Spleen (tissue), 11 donors: ENCODE measurements at regions not wholly inside any gene's neighbourhood (a gene's known extent, or its start where the extent isn't known, plus 50 kb on each side); places are given as distances from the start of the nearest gene placed in this dataset.

Experiments
- DNase-seq: peaks from one replicate; pipeline ENCODE4 v3.0.0-alpha.2; 2020
- H3K27ac ChIP-seq, 8 donors: fragments of 200-600 bp; sonication (generic) in 7 of 8; 1 replicate in 4 of 8; 2 replicates in 4 of 8; pipeline versions ENCODE4 v1.5.0 to v1.8.0; 2016 to 2021; ENCODE audit warnings: inconsistent platforms in 4 of 8, mild to moderate bottlenecking in 4 of 8, moderate library complexity in 1 of 8
- H3K27me3 ChIP-seq, 7 donors: fragments of 200-600 bp; sonication (generic) in 6 of 7; replicated peaks in 1 of 7; 1 replicate in 4 of 7; 2 replicates in 3 of 7; pipeline versions ENCODE4 v1.5.0 to v1.8.0; 2016 to 2021; ENCODE audit warnings: inconsistent platforms in 3 of 7, mild to moderate bottlenecking in 1 of 7
- H3K36me3 ChIP-seq, 6 donors: fragments of 200-600 bp; sonication (generic) in 5 of 6; 1 replicate in 4 of 6; 2 replicates in 2 of 6; pipeline versions ENCODE4 v1.5.0 to v1.8.0; 2016 to 2021; ENCODE audit warnings: inconsistent platforms in 2 of 6
- H3K4me1 ChIP-seq, 6 donors: fragments of 200-600 bp; sonication (generic) in 5 of 6; 1 replicate in 3 of 6; 2 replicates in 3 of 6; pipeline versions ENCODE4 v1.5.0 to v1.8.0; 2016 to 2021; ENCODE audit warnings: inconsistent platforms in 3 of 6
- H3K4me3 ChIP-seq, 8 donors: fragments of 200-600 bp; sonication (generic) in 7 of 8; 1 replicate in 4 of 8; 2 replicates in 4 of 8; pipeline versions ENCODE4 v1.5.0 to v1.8.0; 2016 to 2021; ENCODE audit warnings: inconsistent platforms in 4 of 8, mild to moderate bottlenecking in 4 of 8, moderate library complexity in 2 of 8
- H3K9me3 ChIP-seq, 8 donors: fragments of 200-600 bp; sonication (generic) in 7 of 8; 1 replicate in 4 of 8; 2 replicates in 4 of 8; pipeline versions ENCODE4 v1.5.0 to v1.8.0; 2016 to 2021; ENCODE audit warnings: inconsistent platforms in 4 of 8
- CTCF ChIP-seq, 11 experiments: fragments of 200-600 bp in 7 of 11; fragments of 450-650 bp in 4 of 11; sonication (generic) in 4 of 11; IDR thresholded peaks in 8 of 11; conservative IDR thresholded peaks in 3 of 11; 1 replicate in 7 of 11; 2 replicates in 4 of 11; pipeline versions ENCODE4 v1.4.0 to v1.8.0; 2016 to 2021; ENCODE audit warnings: antibody characterized with exemption in 11 of 11, inconsistent platforms in 4 of 11, mild to moderate bottlenecking in 1 of 11
- POLR2A ChIP-seq, 3 donors: fragments of 450-650 bp; IDR thresholded peaks; one replicate each; pipeline ENCODE4 v1.5.1; 2017; ENCODE audit warnings: antibody characterized with exemption in 3 of 3, mild to moderate bottlenecking in 1 of 3
- POLR2AphosphoS5 ChIP-seq, 3 donors: sonication (generic); formaldehyde crosslinking; IDR thresholded peaks; one replicate each; pipeline ENCODE4 v1.5.1; 2017; ENCODE audit warnings: antibody characterized with exemption in 3 of 3
- WGBS, 5 donors: extraction: QIAGEN DNeasy Blood & Tissue Kit in 3 of 5; methylation state at CpG; one replicate each; pipeline versions ENCODE4 v1.1.5 to v1.1.7; 2013 to 2018; 5-methylcytosine and 5-hydroxymethylcytosine counted together
- intact Hi-C: fragments of 100-400 bp; cut with DNase I; formaldehyde crosslinking; loops from one replicate; pipeline ENCODE4 v1.15.0; 2023; ENCODE audit warnings: low total_unique reads
- donor health status: healthy with polysubstance abuse.
- donor health status: DM: no; HTN: no; CAD: no; lungs with moderate emphysema.
- donor health status: DM: no; HTN: no; CAD: no.
- donor health status: Bipolar disorder and iron deficiency.
- donor health status: healthy.
- donor health status: DM: no; HTN: no; CAD: no.
- donor health status: DM: yes; HTN: yes; CAD: no.

DNA sequence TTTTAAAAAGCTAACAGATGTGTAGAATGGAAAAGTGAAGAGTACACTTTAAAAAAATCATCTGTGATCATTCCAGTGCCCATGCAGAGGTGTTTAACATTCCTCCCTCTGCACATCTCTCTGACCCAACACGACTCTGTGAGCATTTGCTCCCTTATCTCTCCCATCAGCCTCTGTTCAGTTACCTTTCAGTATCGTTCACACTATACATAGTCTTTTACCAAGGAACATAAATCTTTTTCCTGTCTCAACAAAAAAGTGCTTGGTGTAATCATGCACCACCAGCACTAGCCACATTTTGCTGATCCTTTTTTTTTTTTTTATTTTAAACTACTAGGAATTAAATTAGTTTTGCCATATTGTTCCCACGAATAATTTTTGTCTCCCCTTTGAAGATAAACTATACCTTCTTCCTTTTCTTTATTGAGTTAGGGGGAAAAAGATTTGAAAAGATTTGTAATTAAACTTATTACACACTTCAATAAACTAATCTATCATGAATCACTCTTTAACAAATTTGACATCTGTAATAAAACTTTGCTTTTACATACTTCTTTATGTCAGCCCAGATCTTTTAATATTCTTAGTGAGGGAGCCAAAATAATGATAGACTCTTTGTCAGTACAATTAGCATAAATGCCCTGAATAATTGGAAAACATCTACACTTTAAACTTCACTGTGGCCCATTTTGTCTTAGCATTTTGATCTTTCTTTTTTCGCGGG, 489.8 kb upstream of the FANCL start:
- no peaks in the 10 kb centered on the region for H3K36me3 ChIP-seq
- intact Hi-C loops: no loop called here
- no peak for DNase-seq
- no peak for TF ChIP-seq POLR2AphosphoS5 (IDR thresholded peaks at IDR 0.05)
- no peak for TF ChIP-seq CTCF (IDR thresholded peaks at IDR 0.05 in 8 of 11, conservative IDR thresholded peaks at IDR 0.05 in 3 of 11)
- TF ChIP-seq POLR2A (IDR thresholded peaks at IDR 0.05): no peak
- H3K9me3 ChIP-seq: no peaks in the 10 kb centered on the region
- WGBS, 5 donors: 16 to 32% (median 22%) methylated on average over 5 of the region's 5 CpGs
- no peaks in the 10 kb centered on the region for H3K4me1 ChIP-seq
- no peaks in the 10 kb centered on the region for H3K27me3 ChIP-seq
- H3K27ac ChIP-seq: no peak overlapping the region
- H3K4me3 ChIP-seq: no peak overlapping the region

GRCh38 chr2:58727981-58728656, 487.0 kb upstream of the FANCL start:
- no peak for DNase-seq
- intact Hi-C loops: no loop called here
- WGBS, 5 donors: 85 to 97% (median 89%) methylated on average over 2 of the region's 2 CpGs
- Histone ChIP-seq H3K36me3 (no peaks in the 10 kb centered on the region), H3K4me3 (no peak overlapping the region), H3K4me1 (no peaks in the 10 kb centered on the region), H3K9me3 (no peaks in the 10 kb centered on the region), H3K27ac (no peak overlapping the region), H3K27me3 (no peaks in the 10 kb centered on the region)
- TF ChIP-seq POLR2A (IDR thresholded peaks at IDR 0.05) (no peak), POLR2AphosphoS5 (IDR thresholded peaks at IDR 0.05) (no peak), CTCF (IDR thresholded peaks at IDR 0.05 in 8 of 11, conservative IDR thresholded peaks at IDR 0.05 in 3 of 11) (no peak)

DNA sequence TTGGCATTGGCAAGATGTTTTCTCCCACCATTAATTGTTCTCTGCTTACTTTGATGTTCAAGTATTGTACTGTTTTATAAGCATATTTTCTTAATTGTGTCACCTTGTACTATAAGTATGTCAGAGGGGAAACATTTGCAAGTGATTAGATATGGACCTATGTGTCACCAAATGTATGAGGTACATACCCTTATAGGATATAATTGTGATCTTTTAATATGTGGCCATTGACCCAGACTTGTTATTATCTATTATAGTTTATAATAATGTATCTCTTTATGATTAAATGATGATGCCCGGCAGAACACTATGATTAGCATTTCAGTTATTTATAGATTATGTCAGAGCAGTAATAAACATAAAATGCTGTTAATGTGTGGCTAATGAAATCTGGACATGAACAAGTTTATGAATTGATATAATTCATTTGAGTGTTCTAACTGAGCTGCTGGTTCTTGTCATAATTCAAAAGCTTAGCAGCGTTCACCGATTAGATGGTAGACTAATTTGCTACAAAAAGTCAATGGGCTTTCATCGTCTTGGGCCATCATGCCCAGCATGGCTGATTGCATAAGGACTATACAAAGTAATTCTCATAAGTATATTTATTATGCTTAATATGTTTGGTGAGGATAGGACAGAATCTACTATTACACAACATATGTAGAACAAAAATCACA, 480.9 kb upstream of the FANCL start:
- no peaks in the 10 kb centered on the region for H3K9me3 ChIP-seq
- H3K27me3 ChIP-seq: no peaks in the 10 kb centered on the region
- intact Hi-C loops: no loop called here
- H3K36me3 ChIP-seq: no peaks in the 10 kb centered on the region
- 86 to 95% (median 90%) methylated on average over 4 of the region's 4 CpGs for WGBS, 5 donors
- no peak for DNase-seq
- no peaks in the 10 kb centered on the region for H3K4me1 ChIP-seq
- no peak overlapping the region for H3K27ac ChIP-seq
- H3K4me3 ChIP-seq: no peak overlapping the region
- TF ChIP-seq POLR2AphosphoS5 (IDR thresholded peaks at IDR 0.05) (no peak), POLR2A (IDR thresholded peaks at IDR 0.05) (no peak), CTCF (IDR thresholded peaks at IDR 0.05 in 8 of 11, conservative IDR thresholded peaks at IDR 0.05 in 3 of 11) (no peak)
